ENCODE measurements at regions not wholly inside any gene's neighbourhood (a gene's known extent, or its start where the extent isn't known, plus 50 kb on each side); places are given as distances from the start of the nearest gene placed in this dataset.

DNA sequence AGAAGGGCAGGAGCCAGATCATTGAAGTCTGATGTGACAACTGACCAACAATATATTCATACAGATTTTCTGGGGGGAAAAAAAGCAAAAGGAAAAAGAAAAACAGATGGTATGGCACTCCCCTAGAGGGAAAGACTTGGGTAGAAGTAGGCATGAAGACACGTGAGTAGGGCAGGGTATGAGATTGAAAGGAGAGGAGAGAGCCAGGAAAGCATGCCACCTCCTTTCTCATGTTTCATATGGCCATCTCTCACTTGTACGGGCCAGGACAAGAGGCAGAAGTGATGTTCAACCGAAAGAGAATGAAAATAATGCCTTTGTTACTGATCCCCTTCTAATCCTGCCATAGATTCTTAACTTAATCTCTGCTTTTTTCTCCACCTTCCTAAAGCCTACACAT is 139.0 kb upstream of the ACTBL2 start:
- H3K27me3 ChIP-seq (replicated peaks; ENCODE audit: insufficient read depth) = no peaks in the 10 kb centered on the region
- DNase-seq (ENCODE audit: low spot score) (no peak), ATAC-seq (ENCODE audit: insufficient number of reproducible peaks, low FRiP score, low read depth) (no peak)
- no peaks in the 10 kb centered on the region for H3K9me3 ChIP-seq
- H3K27ac ChIP-seq = no peak overlapping the region
- no peak overlapping the region for H3K4me3 ChIP-seq
- TF ChIP-seq, protein P1, sequence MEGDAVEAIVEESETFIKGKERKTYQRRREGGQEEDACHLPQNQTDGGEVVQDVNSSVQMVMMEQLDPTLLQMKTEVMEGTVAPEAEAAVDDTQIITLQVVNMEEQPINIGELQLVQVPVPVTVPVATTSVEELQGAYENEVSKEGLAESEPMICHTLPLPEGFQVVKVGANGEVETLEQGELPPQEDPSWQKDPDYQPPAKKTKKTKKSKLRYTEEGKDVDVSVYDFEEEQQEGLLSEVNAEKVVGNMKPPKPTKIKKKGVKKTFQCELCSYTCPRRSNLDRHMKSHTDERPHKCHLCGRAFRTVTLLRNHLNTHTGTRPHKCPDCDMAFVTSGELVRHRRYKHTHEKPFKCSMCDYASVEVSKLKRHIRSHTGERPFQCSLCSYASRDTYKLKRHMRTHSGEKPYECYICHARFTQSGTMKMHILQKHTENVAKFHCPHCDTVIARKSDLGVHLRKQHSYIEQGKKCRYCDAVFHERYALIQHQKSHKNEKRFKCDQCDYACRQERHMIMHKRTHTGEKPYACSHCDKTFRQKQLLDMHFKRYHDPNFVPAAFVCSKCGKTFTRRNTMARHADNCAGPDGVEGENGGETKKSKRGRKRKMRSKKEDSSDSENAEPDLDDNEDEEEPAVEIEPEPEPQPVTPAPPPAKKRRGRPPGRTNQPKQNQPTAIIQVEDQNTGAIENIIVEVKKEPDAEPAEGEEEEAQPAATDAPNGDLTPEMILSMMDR (IDR thresholded peaks at IDR 0.05) = no peak
- H3K36me3 ChIP-seq = no peaks in the 10 kb centered on the region
- H3K4me1 ChIP-seq (ENCODE audit: control insufficient read depth in 1 of 2, low read depth in 2 of 2) = no peaks in the 10 kb centered on the region

DNA sequence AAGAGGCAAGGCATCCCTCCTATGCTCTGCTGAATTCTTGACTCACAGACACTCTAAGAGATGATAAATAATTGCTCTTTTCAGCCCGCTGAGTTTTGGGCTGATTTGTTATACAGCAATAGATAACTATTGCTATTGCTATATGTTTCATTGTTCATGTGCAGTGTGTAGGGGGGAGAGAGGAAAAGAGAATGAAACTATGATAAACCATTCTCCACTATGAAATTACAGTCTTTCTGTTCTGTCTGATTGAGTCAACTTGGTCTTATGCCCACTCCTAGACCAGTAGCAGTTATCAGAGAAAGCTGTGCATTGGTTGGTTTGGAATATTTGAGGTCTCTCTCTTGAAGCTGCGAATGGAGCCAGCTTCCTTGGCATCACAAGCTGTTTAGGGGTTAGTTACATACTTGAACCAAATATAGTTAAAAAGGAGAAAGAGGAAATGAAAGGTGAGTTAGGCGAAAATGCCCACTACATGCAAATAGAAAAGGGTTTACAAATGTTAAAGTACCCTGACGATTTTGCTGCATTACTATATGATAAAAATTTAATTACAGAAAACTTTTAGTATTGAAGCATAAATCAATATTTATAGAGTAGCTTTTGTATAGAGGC is 136.3 kb upstream of the ACTBL2 start:
- TF ChIP-seq, protein P1 (IDR thresholded peaks at IDR 0.05) = no peak
- Histone ChIP-seq H3K36me3 (no peaks in the 10 kb centered on the region), H3K27ac (no peak overlapping the region), H3K4me3 (no peak overlapping the region), H3K4me1 (ENCODE audit: control insufficient read depth in 1 of 2, low read depth in 2 of 2) (no peaks in the 10 kb centered on the region), H3K27me3 (replicated peaks; ENCODE audit: insufficient read depth) (no peaks in the 10 kb centered on the region), H3K9me3 (no peaks in the 10 kb centered on the region)
- DNase-seq (ENCODE audit: low spot score) (no peak), ATAC-seq (ENCODE audit: insufficient number of reproducible peaks, low FRiP score, low read depth) (no peak)

DNA sequence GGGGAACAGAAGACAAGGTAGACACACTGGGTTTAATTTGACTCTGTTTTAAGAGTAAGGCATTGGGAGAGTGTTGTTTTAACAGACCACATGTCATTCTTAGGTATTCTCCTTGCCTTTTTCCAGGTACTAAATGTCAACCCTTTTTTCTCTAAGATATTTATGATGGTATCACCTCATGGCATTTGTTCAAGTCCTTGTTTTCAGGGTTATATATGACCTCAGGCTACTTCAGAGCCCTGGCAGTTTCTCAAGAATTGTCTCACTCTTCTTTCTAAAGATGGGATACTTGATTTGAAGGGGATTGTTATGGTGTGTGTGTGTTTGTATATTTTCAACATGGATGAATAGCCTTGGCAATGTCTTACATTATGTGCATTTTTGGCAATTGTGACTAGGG is 131.1 kb upstream of the ACTBL2 start:
- Histone ChIP-seq H3K27ac (no peak overlapping the region), H3K4me3 (no peak overlapping the region), H3K9me3 (no peaks in the 10 kb centered on the region), H3K36me3 (no peaks in the 10 kb centered on the region), H3K4me1 (ENCODE audit: control insufficient read depth in 1 of 2, low read depth in 2 of 2) (no peaks in the 10 kb centered on the region), H3K27me3 (replicated peaks; ENCODE audit: insufficient read depth) (no peaks in the 10 kb centered on the region)
- TF ChIP-seq, protein P1 (IDR thresholded peaks at IDR 0.05) = no peak
- DNase-seq (ENCODE audit: low spot score) (no peak), ATAC-seq (ENCODE audit: insufficient number of reproducible peaks, low FRiP score, low read depth) (no peak)

DNA sequence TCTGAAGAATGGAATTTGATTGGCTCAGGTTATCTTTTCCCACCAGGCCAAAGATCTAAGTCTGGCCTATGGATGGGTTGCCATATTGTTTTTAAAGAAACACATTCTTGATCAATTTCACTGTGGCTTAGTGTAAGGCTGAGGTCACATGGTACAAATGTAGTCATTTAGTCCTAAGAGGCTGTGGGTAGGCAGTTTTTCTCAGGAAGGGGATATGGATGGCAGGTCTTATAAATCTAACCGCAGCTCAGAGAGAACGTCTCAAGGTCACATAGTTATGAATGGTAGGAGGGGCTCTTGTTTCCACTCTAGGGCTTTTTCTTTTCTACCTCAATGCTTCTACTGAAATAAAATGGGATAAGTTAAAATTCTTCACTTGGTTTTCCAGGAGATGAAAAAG is 128.6 kb upstream of the ACTBL2 start:
- no peak overlapping the region for H3K27ac ChIP-seq
- TF ChIP-seq, protein P1 (IDR thresholded peaks at IDR 0.05) = no peak
- no peaks in the 10 kb centered on the region for H3K36me3 ChIP-seq
- no peaks in the 10 kb centered on the region for H3K9me3 ChIP-seq
- DNase-seq (ENCODE audit: low spot score) (no peak), ATAC-seq (ENCODE audit: insufficient number of reproducible peaks, low FRiP score, low read depth) (no peak)
- no peak overlapping the region for H3K4me3 ChIP-seq
- no peaks in the 10 kb centered on the region for H3K4me1 ChIP-seq (ENCODE audit: control insufficient read depth in 1 of 2, low read depth in 2 of 2)
- no peaks in the 10 kb centered on the region for H3K27me3 ChIP-seq (replicated peaks; ENCODE audit: insufficient read depth)

DNA sequence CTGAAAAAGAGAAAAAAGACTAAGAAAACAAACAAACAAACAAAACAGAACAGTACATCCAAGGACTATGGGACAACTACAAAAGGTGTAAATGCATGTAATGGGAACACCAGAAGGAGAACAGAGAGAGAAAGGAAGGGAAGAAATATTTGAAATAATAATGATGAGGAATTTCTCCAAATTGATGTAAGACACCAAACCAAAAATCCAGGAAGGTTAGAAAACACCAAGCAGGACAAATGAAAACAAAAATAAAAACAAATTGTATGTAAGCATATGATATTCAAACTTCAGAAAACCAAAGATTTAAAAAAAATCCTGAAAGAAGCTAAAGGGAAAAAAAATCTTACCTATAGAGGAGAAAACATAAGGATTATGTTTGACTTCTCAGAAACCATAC is 125.9 kb upstream of the ACTBL2 start:
- TF ChIP-seq, protein P1 (IDR thresholded peaks at IDR 0.05) = no peak
- no peak for ATAC-seq (ENCODE audit: insufficient number of reproducible peaks, low FRiP score, low read depth)
- Histone ChIP-seq H3K27ac (no peak overlapping the region), H3K27me3 (replicated peaks; ENCODE audit: insufficient read depth) (no peaks in the 10 kb centered on the region), H3K36me3 (no peaks in the 10 kb centered on the region), H3K4me1 (ENCODE audit: control insufficient read depth in 1 of 2, low read depth in 2 of 2) (no peaks in the 10 kb centered on the region), H3K4me3 (no peak overlapping the region), H3K9me3 (no peaks in the 10 kb centered on the region)
- DNase-seq (ENCODE audit: low spot score) = no peak
